MM.1S (cell line): ENCODE measurements at regions not wholly inside any gene's neighbourhood (a gene's known extent, or its start where the extent isn't known, plus 50 kb on each side); places are given as distances from the start of the nearest gene placed in this dataset.

Source experiments
- DNase-seq: peaks from one replicate; pipeline ENCODE4 v3.0.0-alpha.2; 2015
- H2AFZ ChIP-seq: fragments of 300-600 bp; sonication (generic); 2 replicates; pipeline ENCODE4 v1.6.0; 2016; ENCODE audit warnings: antibody characterized with exemption, low read length
- H3F3A ChIP-seq: fragments of 300-600 bp; sonication (generic); 2 replicates; pipeline ENCODE4 v1.6.1; 2016; ENCODE audit warnings: mild to moderate bottlenecking, antibody characterized with exemption, low read length, moderate library complexity, mixed read lengths; ENCODE audit not compliant: insufficient read depth
- H3K27ac ChIP-seq: fragments of 300-600 bp; sonication (generic); 2 replicates; pipeline ENCODE4 v1.5.1; 2016; ENCODE audit warnings: mild to moderate bottlenecking, low read length
- H3K27me3 ChIP-seq: fragments of 300-600 bp; sonication (generic); replicated peaks from 2 replicates; pipeline ENCODE4 v1.6.0; 2016; ENCODE audit warnings: low read length; ENCODE audit not compliant: insufficient read depth
- H3K36me3 ChIP-seq: fragments of 300-600 bp; sonication (generic); replicated peaks from 2 replicates; pipeline ENCODE4 v1.6.1; 2016; ENCODE audit warnings: mild to moderate bottlenecking, low read length, mixed read lengths; ENCODE audit not compliant: insufficient read depth
- H3K4me1 ChIP-seq: fragments of 300-600 bp; sonication (generic); 2 replicates; pipeline ENCODE4 v1.6.1; 2016; ENCODE audit warnings: low read length, mixed read lengths
- H3K4me2 ChIP-seq: fragments of 300-600 bp; sonication (generic); 2 replicates; pipeline ENCODE4 v1.6.0; 2016; ENCODE audit warnings: low read depth, low read length
- H3K4me3 ChIP-seq: fragments of 300-600 bp; sonication (generic); 2 replicates; pipeline ENCODE4 v1.5.1; 2016; ENCODE audit warnings: low read length, mixed read lengths
- H3K79me2 ChIP-seq: fragments of 300-600 bp; sonication (generic); 2 replicates; pipeline ENCODE4 v1.6.1; 2016; ENCODE audit warnings: mixed run types, low read length, mixed read lengths
- H3K9ac ChIP-seq: fragments of 300-600 bp; sonication (generic); 2 replicates; pipeline ENCODE4 v1.6.1; 2016; ENCODE audit warnings: low read length, mixed read lengths
- H3K9me2 ChIP-seq: fragments of 300-600 bp; sonication (generic); replicated peaks from 2 replicates; pipeline ENCODE4 v1.6.1; 2016; ENCODE audit warnings: mild to moderate bottlenecking, low read length, mixed read lengths; ENCODE audit not compliant: insufficient read depth
- H3K9me3 ChIP-seq: fragments of 300-600 bp; sonication (generic); replicated peaks from 2 replicates; pipeline ENCODE4 v1.6.1; 2016; ENCODE audit warnings: mild to moderate bottlenecking, low read length, mixed read lengths; ENCODE audit not compliant: insufficient read depth
- H4K20me1 ChIP-seq: fragments of 300-600 bp; sonication (generic); 2 replicates; pipeline ENCODE4 v1.6.1; 2016; ENCODE audit warnings: mild to moderate bottlenecking, low read length, moderate library complexity, mixed read lengths; ENCODE audit not compliant: insufficient read depth
- CTCF ChIP-seq: fragments of 300-600 bp; sonication (generic); IDR thresholded peaks from 2 replicates; pipeline ENCODE4 v1.5.1; 2016; ENCODE audit warnings: antibody characterized with exemption, low read length, mixed read lengths
- EZH2 ChIP-seq: fragments of 300-600 bp; sonication (generic); optimal IDR thresholded peaks from 2 replicates; pipeline ENCODE3; 2017; ENCODE audit warnings: low read depth, mild to moderate bottlenecking, antibody characterized with exemption, low read length, mixed read lengths
- EZH2phosphoT487 ChIP-seq: fragments of 300-600 bp; sonication (generic); IDR thresholded peaks from 2 replicates; pipeline ENCODE4 v1.6.1; 2018; ENCODE audit warnings: antibody characterized with exemption, low read length

- Histone ChIP-seq H3K9me3 (no peaks in the 10 kb centered on the region), H2AFZ (no peak overlapping the region), H3K9ac (no peak overlapping the region), H4K20me1 (no peaks in the 10 kb centered on the region), H3K4me1 (no peaks in the 10 kb centered on the region), H3K27me3 (no peaks in the 10 kb centered on the region), H3K4me3 (no peak overlapping the region), H3F3A (no peaks in the 10 kb centered on the region), H3K4me2 (no peak overlapping the region), H3K27ac (no peak overlapping the region), H3K36me3 (no peaks in the 10 kb centered on the region), H3K79me2 (no peaks in the 10 kb centered on the region), H3K9me2 (no peaks in the 10 kb centered on the region)
- no peak for TF ChIP-seq EZH2
- no peak for TF ChIP-seq CTCF
- TF ChIP-seq EZH2phosphoT487: no peak
- no peak for DNase-seq
These were observed 74.4 kb upstream of the STMND1 start for GRCh38 chr6:17027441-17027840.

- Histone ChIP-seq H3K27ac (no peak overlapping the region), H3F3A (no peaks in the 10 kb centered on the region), H3K4me3 (no peak overlapping the region), H2AFZ (no peak overlapping the region), H3K4me2 (no peak overlapping the region), H3K36me3 (no peaks in the 10 kb centered on the region), H3K4me1 (no peaks in the 10 kb centered on the region), H3K27me3 (no peaks in the 10 kb centered on the region), H3K9me3 (no peaks in the 10 kb centered on the region), H3K9me2 (no peaks in the 10 kb centered on the region), H3K9ac (no peak overlapping the region), H3K79me2 (no peaks in the 10 kb centered on the region), H4K20me1 (no peaks in the 10 kb centered on the region)
- DNase-seq: no peak
- TF ChIP-seq CTCF (no peak), EZH2 (no peak), EZH2phosphoT487 (no peak)
These were observed 79.2 kb upstream of the STMND1 start for GRCh38 chr6:17022604-17023003.

- H3K4me2 ChIP-seq: no peak overlapping the region
- no peak overlapping the region for H2AFZ ChIP-seq
- no peaks in the 10 kb centered on the region for H3K79me2 ChIP-seq
- no peak overlapping the region for H3K27ac ChIP-seq
- no peaks in the 10 kb centered on the region for H3F3A ChIP-seq
- TF ChIP-seq EZH2 (no peak), CTCF (no peak), EZH2phosphoT487 (no peak)
- H3K9me3 ChIP-seq: no peaks in the 10 kb centered on the region
- no peaks in the 10 kb centered on the region for H3K4me1 ChIP-seq
- H3K9me2 ChIP-seq: no peaks in the 10 kb centered on the region
- no peaks in the 10 kb centered on the region for H4K20me1 ChIP-seq
- H3K27me3 ChIP-seq: no peaks in the 10 kb centered on the region
- H3K36me3 ChIP-seq: no peaks in the 10 kb centered on the region
- no peak overlapping the region for H3K4me3 ChIP-seq
- no peak for DNase-seq
- H3K9ac ChIP-seq: no peak overlapping the region
These were observed 80.3 kb upstream of the STMND1 start for GRCh38 chr6:17021539-17021889.
